GM21528 (cell line): ENCODE measurements at regions not wholly inside any gene's neighbourhood (a gene's known extent, or its start where the extent isn't known, plus 50 kb on each side); places are given as distances from the start of the nearest gene placed in this dataset.
"Not testable (repeated sequence)": the region's sequence is repeated elsewhere in the genome, so short reads cannot be mapped to it uniquely, and the experiment has no call there.

ENCODE experiments used
- ATAC-seq: cut with Tn5 transposase; IDR thresholded peaks from one replicate; pipeline ENCODE4 v1.9.1; 2021; ENCODE audit warnings: mild to moderate bottlenecking, moderate library complexity; ENCODE audit not compliant: unreplicated experiment, low FRiP score

- ATAC-seq = no peak
Observed at GRCh38 chr1:106266786-106267185, 789.7 kb upstream of the PRMT6 start.

GRCh38 chr1:106268070-106268469 is 788.4 kb upstream of the PRMT6 start:
- no peak for ATAC-seq

- no peak for ATAC-seq
Observed at GRCh38 chr1:106276871-106277270, 779.6 kb upstream of the PRMT6 start.

- ATAC-seq = no peak
Observed at GRCh38 chr1:106277786-106278185, 778.7 kb upstream of the PRMT6 start.

GRCh38 chr1:106278716-106279115 is 777.8 kb upstream of the PRMT6 start:
- ATAC-seq = no peak

- no peak for ATAC-seq
Observed at GRCh38 chr1:106289265-106289928, 767.1 kb upstream of the PRMT6 start.

- no peak for ATAC-seq
Observed at GRCh38 chr1:106290805-106291501, 765.5 kb upstream of the PRMT6 start.

- ATAC-seq = no peak
Observed at GRCh38 chr1:106292130-106292529, 764.3 kb upstream of the PRMT6 start.

- no peak for ATAC-seq
Observed at GRCh38 chr1:106296431-106296830, 760.0 kb upstream of the PRMT6 start.

- no peak for ATAC-seq
Observed at GRCh38 chr1:106304106-106304505, 752.4 kb upstream of the PRMT6 start.

- ATAC-seq = no peak
Observed at GRCh38 chr1:106319612-106320011, 736.9 kb upstream of the PRMT6 start.

GRCh38 chr1:106325600-106325999 is 730.9 kb upstream of the PRMT6 start:
- ATAC-seq = no peak

GRCh38 chr1:106344494-106344893 is 712.0 kb upstream of the PRMT6 start:
- no peak for ATAC-seq

GRCh38 chr1:106360252-106360651 is 696.2 kb upstream of the PRMT6 start:
- no peak for ATAC-seq

GRCh38 chr1:106366627-106367319 is 689.7 kb upstream of the PRMT6 start:
- no peak for ATAC-seq

GRCh38 chr1:106378261-106378660 is 678.2 kb upstream of the PRMT6 start:
- ATAC-seq = no peak

GRCh38 chr1:106380772-106381171 is 675.7 kb upstream of the PRMT6 start:
- ATAC-seq = no peak

GRCh38 chr1:106389160-106389559 is 667.3 kb upstream of the PRMT6 start:
- not testable (repeated sequence) for ATAC-seq

GRCh38 chr1:106393046-106393445 is 663.4 kb upstream of the PRMT6 start:
- no peak for ATAC-seq

GRCh38 chr1:106396020-106396419 is 660.5 kb upstream of the PRMT6 start:
- ATAC-seq = no peak

GRCh38 chr1:106398391-106398790 is 658.1 kb upstream of the PRMT6 start:
- ATAC-seq = no peak

GRCh38 chr1:106406114-106406513 is 650.4 kb upstream of the PRMT6 start:
- no peak for ATAC-seq
